ENCODE measurements at regions not wholly inside any gene's neighbourhood (a gene's known extent, or its start where the extent isn't known, plus 50 kb on each side); places are given as distances from the start of the nearest gene placed in this dataset.

- H3K4me1 ChIP-seq (ENCODE audit: control insufficient read depth in 5 of 5, insufficient read depth in 5 of 5, low read length in 5 of 5): peaks cover 0 to 19% (median 0%) of the 10 kb centered on the region in 5 donors
- DNase-seq (no peak), ATAC-seq (ENCODE audit: insufficient read depth, low FRiP score) (no peak)
- no peak overlapping the region for H3K27ac ChIP-seq (ENCODE audit: low read depth in 1 of 2, low read length in 1 of 2)
- no peaks in the 10 kb centered on the region for H3K27me3 ChIP-seq (ENCODE audit: control insufficient read depth in 3 of 3, insufficient read depth in 3 of 3, low read length in 2 of 3)
- no peaks in the 10 kb centered on the region for H3K9me3 ChIP-seq (ENCODE audit: control insufficient read depth in 4 of 4, insufficient read depth in 3 of 4, low read length in 3 of 4)
- no peak overlapping the region for H3K9ac ChIP-seq (ENCODE audit: insufficient read depth in 1 of 2, low read length in 2 of 2)
- H3K4me3 ChIP-seq: no peak overlapping the region
- H3K36me3 ChIP-seq (ENCODE audit: control insufficient read depth in 4 of 4, insufficient read depth in 4 of 4, low read length in 4 of 4): no peaks in the 10 kb centered on the region
- WGBS, 2 donors: 92 to 97% methylated on average over 2 of the region's 2 CpGs
- no peak for TF ChIP-seq CTCF (IDR thresholded peaks at IDR 0.05; ENCODE audit: control extremely low read depth, extremely low read depth)
These were observed 434.1 kb downstream of the DTWD2 start for GRCh38 chr5:118554241-118554640.

GRCh38 chr5:118553662-118554061 lies 434.7 kb downstream of the DTWD2 start:
- Histone ChIP-seq H3K4me3 (no peak overlapping the region), H3K36me3 (ENCODE audit: control insufficient read depth in 4 of 4, insufficient read depth in 4 of 4, low read length in 4 of 4) (no peaks in the 10 kb centered on the region), H3K4me1 (ENCODE audit: control insufficient read depth in 5 of 5, insufficient read depth in 5 of 5, low read length in 5 of 5) (peaks cover 0 to 19% (median 0%) of the 10 kb centered on the region in 5 donors), H3K27ac (ENCODE audit: low read depth in 1 of 2, low read length in 1 of 2) (no peak overlapping the region), H3K9ac (ENCODE audit: insufficient read depth in 1 of 2, low read length in 2 of 2) (no peak overlapping the region), H3K9me3 (ENCODE audit: control insufficient read depth in 4 of 4, insufficient read depth in 3 of 4, low read length in 3 of 4) (no peaks in the 10 kb centered on the region), H3K27me3 (ENCODE audit: control insufficient read depth in 3 of 3, insufficient read depth in 3 of 3, low read length in 2 of 3) (no peaks in the 10 kb centered on the region)
- ATAC-seq (ENCODE audit: insufficient read depth, low FRiP score) (no peak), DNase-seq (peak in 1 of 3 donors; percentile 28)
- no peak for TF ChIP-seq CTCF (IDR thresholded peaks at IDR 0.05; ENCODE audit: control extremely low read depth, extremely low read depth)
- 66 to 87% methylated on average over 3 of the region's 3 CpGs for WGBS, 2 donors

- no peaks in the 10 kb centered on the region for H3K36me3 ChIP-seq (ENCODE audit: control insufficient read depth in 4 of 4, insufficient read depth in 4 of 4, low read length in 4 of 4)
- TF ChIP-seq CTCF (IDR thresholded peaks at IDR 0.05; ENCODE audit: control extremely low read depth, extremely low read depth): no peak
- WGBS, 2 donors: 91 to 96% methylated on average over 2 of the region's 2 CpGs
- no peak for DNase-seq
- H3K4me3 ChIP-seq: no peak overlapping the region
- H3K4me1 ChIP-seq (ENCODE audit: control insufficient read depth in 5 of 5, insufficient read depth in 5 of 5, low read length in 5 of 5): peaks cover 0 to 12% (median 0%) of the 10 kb centered on the region in 5 donors
- no peaks in the 10 kb centered on the region for H3K27me3 ChIP-seq (ENCODE audit: control insufficient read depth in 3 of 3, insufficient read depth in 3 of 3, low read length in 2 of 3)
- H3K9ac ChIP-seq (ENCODE audit: insufficient read depth in 1 of 2, low read length in 2 of 2): no peak overlapping the region
- no peak for ATAC-seq (ENCODE audit: insufficient read depth, low FRiP score)
- H3K27ac ChIP-seq (ENCODE audit: low read depth in 1 of 2, low read length in 1 of 2): no peak overlapping the region
- H3K9me3 ChIP-seq (ENCODE audit: control insufficient read depth in 4 of 4, insufficient read depth in 3 of 4, low read length in 3 of 4): no peaks in the 10 kb centered on the region
These were observed 435.5 kb downstream of the DTWD2 start for GRCh38 chr5:118552731-118553360.

- Histone ChIP-seq H3K9me3 (ENCODE audit: control insufficient read depth in 4 of 4, insufficient read depth in 3 of 4, low read length in 3 of 4) (no peaks in the 10 kb centered on the region), H3K27me3 (ENCODE audit: control insufficient read depth in 3 of 3, insufficient read depth in 3 of 3, low read length in 2 of 3) (no peaks in the 10 kb centered on the region), H3K36me3 (ENCODE audit: control insufficient read depth in 4 of 4, insufficient read depth in 4 of 4, low read length in 4 of 4) (no peaks in the 10 kb centered on the region), H3K4me3 (no peak overlapping the region), H3K4me1 (ENCODE audit: control insufficient read depth in 5 of 5, insufficient read depth in 5 of 5, low read length in 5 of 5) (peaks cover 0 to 9% (median 0%) of the 10 kb centered on the region in 5 donors), H3K27ac (ENCODE audit: low read depth in 1 of 2, low read length in 1 of 2) (no peak overlapping the region), H3K9ac (ENCODE audit: insufficient read depth in 1 of 2, low read length in 2 of 2) (no peak overlapping the region)
- ATAC-seq (ENCODE audit: insufficient read depth, low FRiP score) (no peak), DNase-seq (no peak)
- no peak for TF ChIP-seq CTCF (IDR thresholded peaks at IDR 0.05; ENCODE audit: control extremely low read depth, extremely low read depth)
- 85 to 90% methylated on average over 2 of the region's 2 CpGs for WGBS, 2 donors
These were observed 436.2 kb downstream of the DTWD2 start for GRCh38 chr5:118552146-118552545.
